Endodermal cell (in vitro differentiated cells): ENCODE measurements at regions not wholly inside any gene's neighbourhood (a gene's known extent, or its start where the extent isn't known, plus 50 kb on each side); places are given as distances from the start of the nearest gene placed in this dataset.

Source experiments
- DNase-seq: peaks from one replicate; pipeline ENCODE4 v3.0.0-alpha.2; 2017
- H3K27ac ChIP-seq: 2 replicates; pipeline ENCODE4 v1.5.1; 2013; ENCODE audit warnings: mild to moderate bottlenecking, low read depth, low read length, moderate library complexity
- H3K27me3 ChIP-seq: 2 replicates; pipeline ENCODE4 v1.6.1; 2013; ENCODE audit warnings: mild to moderate bottlenecking, low read length, moderate library complexity; ENCODE audit not compliant: insufficient read depth, control insufficient read depth, poor library complexity, severe bottlenecking
- H3K36me3 ChIP-seq: 2 replicates; pipeline ENCODE4 v1.7.0; 2013; ENCODE audit warnings: mild to moderate bottlenecking, low read length, moderate library complexity; ENCODE audit not compliant: control insufficient read depth, insufficient read depth
- H3K4me1 ChIP-seq: one replicate; pipeline ENCODE4 v1.7.0; 2013; ENCODE audit warnings: low read length; ENCODE audit not compliant: control insufficient read depth, insufficient read depth
- H3K4me3 ChIP-seq: 2 replicates; pipeline ENCODE4 v1.5.1; 2013; ENCODE audit warnings: mild to moderate bottlenecking, low read length, moderate library complexity
- H3K9ac ChIP-seq: 2 replicates; pipeline ENCODE4 v1.6.1; 2013; ENCODE audit warnings: mild to moderate bottlenecking, low read length, moderate library complexity; ENCODE audit not compliant: poor library complexity, severe bottlenecking; ENCODE audit errors: extremely low read depth
- H3K9me3 ChIP-seq: 2 replicates; pipeline ENCODE4 v1.6.1; 2013; ENCODE audit warnings: mild to moderate bottlenecking, low read length, moderate library complexity; ENCODE audit not compliant: control insufficient read depth
- H3K27ac Mint-ChIP-seq: 2 replicates; pipeline ENCODE4 v1.8.0; 2020; ENCODE audit warnings: mixed read lengths
- H3K27me3 Mint-ChIP-seq: 2 replicates; pipeline ENCODE4 v1.8.0; 2021; ENCODE audit warnings: mild to moderate bottlenecking, mixed read lengths; ENCODE audit not compliant: insufficient read depth
- H3K36me3 Mint-ChIP-seq: 2 replicates; pipeline ENCODE4 v1.8.0; 2020; ENCODE audit warnings: low read depth, mixed read lengths
- H3K4me1 Mint-ChIP-seq: 2 replicates; pipeline ENCODE4 v1.8.0; 2020; ENCODE audit warnings: mixed read lengths
- H3K4me3 Mint-ChIP-seq: 2 replicates; pipeline ENCODE4 v1.8.0; 2020; ENCODE audit warnings: mild to moderate bottlenecking, moderate library complexity, mixed read lengths
- H3K9me3 Mint-ChIP-seq: 2 replicates; pipeline ENCODE4 v1.8.0; 2020; ENCODE audit warnings: mild to moderate bottlenecking, mixed read lengths
- CTCF ChIP-seq: fragments of 200-600 bp; sonication (generic); conservative IDR thresholded peaks from 2 replicates; pipeline ENCODE4 v1.5.0; 2021; ENCODE audit warnings: antibody characterized with exemption, mild to moderate bottlenecking
- whole genome bisulfite sequencing, 2 experiments: methylation state at CpG; one replicate each; pipeline versions ENCODE4 v1.1.5 to v1.1.7; 2013; ENCODE audit warnings: missing lambda C conversion rate in 2 of 2, mixed read lengths in 1 of 2; ENCODE audit not compliant: insufficient coverage in 1 of 2, insufficient read length in 1 of 2; 5-methylcytosine and 5-hydroxymethylcytosine counted together

GRCh38 chr3:194976874-194977273, 291.2 kb downstream of the FAM43A start:
- Histone ChIP-seq H3K4me1 (no peaks in the 10 kb centered on the region), H3K27ac (no peak overlapping the region), H3K9ac (no peak overlapping the region), H3K4me3 (no peak overlapping the region), H3K36me3 (no peaks in the 10 kb centered on the region), H3K27me3 (no peaks in the 10 kb centered on the region), H3K9me3 (no peaks in the 10 kb centered on the region)
- Mint-ChIP-seq H3K9me3 (peaks cover 3% of the 10 kb centered on the region), H3K36me3 (no peaks in the 10 kb centered on the region), H3K27ac (no peak overlapping the region), H3K27me3 (peaks cover 4% of the 10 kb centered on the region), H3K4me3 (no peak overlapping the region), H3K4me1 (no peaks in the 10 kb centered on the region)
- no peak for TF ChIP-seq CTCF
- 92 to 93% methylated on average over 7 of the region's 7 CpGs for WGBS, 2 experiments
- DNase-seq = no peak

- H3K4me1 ChIP-seq = no peaks in the 10 kb centered on the region
- H3K9ac ChIP-seq = no peak overlapping the region
- no peak overlapping the region for H3K27ac Mint-ChIP-seq
- no peaks in the 10 kb centered on the region for H3K27me3 ChIP-seq
- H3K36me3 Mint-ChIP-seq = no peaks in the 10 kb centered on the region
- H3K4me3 Mint-ChIP-seq = no peak overlapping the region
- peaks cover 6% of the 10 kb centered on the region for H3K27me3 Mint-ChIP-seq
- no peak for DNase-seq
- no peak overlapping the region for H3K4me3 ChIP-seq
- peaks cover 2% of the 10 kb centered on the region for H3K9me3 ChIP-seq
- no peaks in the 10 kb centered on the region for H3K4me1 Mint-ChIP-seq
- no peak overlapping the region for H3K27ac ChIP-seq
- no peak for TF ChIP-seq CTCF
- 88 to 97% methylated on average over 8 of the region's 8 CpGs for WGBS, 2 experiments
- H3K9me3 Mint-ChIP-seq = peaks cover 4% of the 10 kb centered on the region
- H3K36me3 ChIP-seq = no peaks in the 10 kb centered on the region
Measured at GRCh38 chr3:194977356-194977755, 291.7 kb downstream of the FAM43A start.

GRCh38 chr3:194979173-194979572, 291.8 kb downstream of the XXYLT1 start:
- H3K27ac ChIP-seq = no peak overlapping the region
- H3K27me3 ChIP-seq = no peaks in the 10 kb centered on the region
- no peak for DNase-seq
- no peaks in the 10 kb centered on the region for H3K4me1 Mint-ChIP-seq
- no peak overlapping the region for H3K4me3 ChIP-seq
- no peaks in the 10 kb centered on the region for H3K36me3 ChIP-seq
- WGBS, 2 experiments = 90% methylated on average over 6 of the region's 6 CpGs
- peaks cover 5% of the 10 kb centered on the region for H3K9me3 ChIP-seq
- H3K9ac ChIP-seq = no peak overlapping the region
- peaks cover 4% of the 10 kb centered on the region for H3K9me3 Mint-ChIP-seq
- peaks cover 8% of the 10 kb centered on the region for H3K27me3 Mint-ChIP-seq
- no peaks in the 10 kb centered on the region for H3K4me1 ChIP-seq
- H3K27ac Mint-ChIP-seq = no peak overlapping the region
- no peak overlapping the region for H3K4me3 Mint-ChIP-seq
- H3K36me3 Mint-ChIP-seq = no peaks in the 10 kb centered on the region
- TF ChIP-seq CTCF = no peak
